ENCODE measurements at regions not wholly inside any gene's neighbourhood (a gene's known extent, or its start where the extent isn't known, plus 50 kb on each side); places are given as distances from the start of the nearest gene placed in this dataset.

GRCh38 chr15:47872869-47873432 lies 155.6 kb downstream of the SEMA6D start:
- no peaks in the 10 kb centered on the region for H3K36me3 ChIP-seq
- WGBS, 2 donors (ENCODE audit: low coverage in 1 of 2), result 52 to 88% methylated on average over 3 to 6 of the region's 7 CpGs
- H3K27me3 ChIP-seq, result no peaks in the 10 kb centered on the region
- no peak overlapping the region for H3K4me3 ChIP-seq
- ATAC-seq, result peak; percentile 65
- no peaks in the 10 kb centered on the region for H3K9me3 ChIP-seq
- no peaks in the 10 kb centered on the region for H3K4me1 ChIP-seq
- peak overlapping the region in 1 of 4 donors; percentile 32 for H3K27ac ChIP-seq
- no peak for TF ChIP-seq EP300 (IDR thresholded peaks at IDR 0.05)
- TF ChIP-seq POLR2AphosphoS5 (IDR thresholded peaks at IDR 0.05), result peak; percentile 19

GRCh38 chr15:47876986-47877385 lies 159.7 kb downstream of the SEMA6D start:
- Histone ChIP-seq H3K4me1 (no peaks in the 10 kb centered on the region), H3K27ac (no peak overlapping the region), H3K9me3 (no peaks in the 10 kb centered on the region), H3K36me3 (no peaks in the 10 kb centered on the region), H3K27me3 (no peaks in the 10 kb centered on the region), H3K4me3 (no peak overlapping the region)
- ATAC-seq, result no peak
- TF ChIP-seq POLR2AphosphoS5 (IDR thresholded peaks at IDR 0.05) (no peak), EP300 (IDR thresholded peaks at IDR 0.05) (no peak), CTCF (IDR thresholded peaks at IDR 0.05) (no peak), POLR2A (IDR thresholded peaks at IDR 0.05) (no peak)
- WGBS, 2 donors (ENCODE audit: low coverage in 1 of 2), result 72 to 100% methylated on average over 1 to 3 of the region's 5 CpGs

- H3K4me3 ChIP-seq, result no peak overlapping the region
- no peaks in the 10 kb centered on the region for H3K4me1 ChIP-seq
- H3K27me3 ChIP-seq, result no peaks in the 10 kb centered on the region
- no peaks in the 10 kb centered on the region for H3K36me3 ChIP-seq
- WGBS, 2 donors (ENCODE audit: low coverage in 1 of 2), result 69 to 81% methylated on average over 3 to 5 of the region's 5 CpGs
- TF ChIP-seq CTCF (IDR thresholded peaks at IDR 0.05) (no peak), POLR2AphosphoS5 (IDR thresholded peaks at IDR 0.05) (no peak), EP300 (IDR thresholded peaks at IDR 0.05) (no peak), POLR2A (IDR thresholded peaks at IDR 0.05) (no peak)
- no peak for ATAC-seq
- no peak overlapping the region for H3K27ac ChIP-seq
- H3K9me3 ChIP-seq, result no peaks in the 10 kb centered on the region
These were observed 160.5 kb downstream of the SEMA6D start for GRCh38 chr15:47877836-47878235.

GRCh38 chr15:47885920-47886319 lies 168.6 kb downstream of the SEMA6D start:
- H3K9me3 ChIP-seq, result no peaks in the 10 kb centered on the region
- no peak for TF ChIP-seq CTCF (IDR thresholded peaks at IDR 0.05)
- no peak for TF ChIP-seq POLR2A (IDR thresholded peaks at IDR 0.05)
- TF ChIP-seq POLR2AphosphoS5 (IDR thresholded peaks at IDR 0.05), result no peak
- TF ChIP-seq EP300 (IDR thresholded peaks at IDR 0.05), result no peak
- 62 to 78% methylated on average over 2 to 4 of the region's 4 CpGs for WGBS, 2 donors (ENCODE audit: low coverage in 1 of 2)
- H3K27me3 ChIP-seq, result no peaks in the 10 kb centered on the region
- no peaks in the 10 kb centered on the region for H3K36me3 ChIP-seq
- H3K4me1 ChIP-seq, result no peaks in the 10 kb centered on the region
- H3K4me3 ChIP-seq, result no peak overlapping the region
- no peak for ATAC-seq
- no peak overlapping the region for H3K27ac ChIP-seq

GRCh38 chr15:47887241-47887800 lies 170.0 kb downstream of the SEMA6D start:
- no peaks in the 10 kb centered on the region for H3K4me1 ChIP-seq
- no peak overlapping the region for H3K4me3 ChIP-seq
- 72 to 88% methylated on average over 2 to 5 of the region's 5 CpGs for WGBS, 2 donors (ENCODE audit: low coverage in 1 of 2)
- no peak for TF ChIP-seq POLR2AphosphoS5 (IDR thresholded peaks at IDR 0.05)
- TF ChIP-seq CTCF (IDR thresholded peaks at IDR 0.05), result no peak
- TF ChIP-seq EP300 (IDR thresholded peaks at IDR 0.05), result no peak
- no peak for TF ChIP-seq POLR2A (IDR thresholded peaks at IDR 0.05)
- H3K9me3 ChIP-seq, result no peaks in the 10 kb centered on the region
- H3K36me3 ChIP-seq, result no peaks in the 10 kb centered on the region
- no peak overlapping the region for H3K27ac ChIP-seq
- ATAC-seq, result no peak
- no peaks in the 10 kb centered on the region for H3K27me3 ChIP-seq
